Osteoblast (primary cell): ENCODE measurements at regions not wholly inside any gene's neighbourhood (a gene's known extent, or its start where the extent isn't known, plus 50 kb on each side); places are given as distances from the start of the nearest gene placed in this dataset.

Experiments used
- DNase-seq: peaks from one replicate; pipeline ENCODE4 v3.0.0; 2011; ENCODE audit warnings: low spot score, mixed read lengths; ENCODE audit not compliant: insufficient read length; ENCODE audit errors: missing footprints
- H2AFZ ChIP-seq: 2 replicates; pipeline ENCODE4 v1.6.0; 2011; ENCODE audit warnings: mild to moderate bottlenecking, low read length
- H3K27ac ChIP-seq: 2 replicates; pipeline ENCODE4 v1.5.1; 2011; ENCODE audit warnings: mild to moderate bottlenecking, low read depth, low read length, moderate library complexity
- H3K27me3 ChIP-seq: 2 replicates; pipeline ENCODE4 v1.6.0; 2012; ENCODE audit warnings: mild to moderate bottlenecking, control low read depth, inconsistent platforms, low read length, moderate library complexity; ENCODE audit not compliant: insufficient read depth
- H3K36me3 ChIP-seq: 2 replicates; pipeline ENCODE4 v1.5.1; 2011; ENCODE audit warnings: mild to moderate bottlenecking, low read length, control low read depth, moderate library complexity; ENCODE audit not compliant: insufficient read depth
- H3K4me1 ChIP-seq: 2 replicates; pipeline ENCODE4 v1.5.1; 2011; ENCODE audit warnings: mild to moderate bottlenecking, low read length, control low read depth, moderate library complexity; ENCODE audit not compliant: insufficient read depth
- H3K4me2 ChIP-seq: 2 replicates; pipeline ENCODE4 v1.6.0; 2011; ENCODE audit warnings: mild to moderate bottlenecking, low read length; ENCODE audit not compliant: insufficient read depth
- H3K4me3 ChIP-seq: fragments of 200-600 bp; sonication (generic); 3 replicates; pipeline ENCODE4 v1.5.1; 2012; ENCODE audit warnings: mild to moderate bottlenecking, low read length, inconsistent platforms; ENCODE audit not compliant: insufficient read depth
- H3K79me2 ChIP-seq: 2 replicates; pipeline ENCODE4 v1.6.0; 2012; ENCODE audit warnings: mild to moderate bottlenecking, low read length, control low read depth, inconsistent platforms; ENCODE audit not compliant: insufficient read depth
- H3K9me3 ChIP-seq: 2 replicates; pipeline ENCODE4 v1.5.1; 2011; ENCODE audit warnings: low read depth, low read length, control low read depth
- H4K20me1 ChIP-seq: 2 replicates; pipeline ENCODE4 v1.6.0; 2012; ENCODE audit warnings: mild to moderate bottlenecking, low read length, control low read depth; ENCODE audit not compliant: insufficient read depth
- TF ChIP-seq, protein P1 (sequence below): IDR thresholded peaks from 2 replicates; pipeline ENCODE4 v1.5.1; 2011; ENCODE audit warnings: mild to moderate bottlenecking, low read depth, low read length, moderate library complexity; ENCODE audit errors: extremely low read depth

DNA sequence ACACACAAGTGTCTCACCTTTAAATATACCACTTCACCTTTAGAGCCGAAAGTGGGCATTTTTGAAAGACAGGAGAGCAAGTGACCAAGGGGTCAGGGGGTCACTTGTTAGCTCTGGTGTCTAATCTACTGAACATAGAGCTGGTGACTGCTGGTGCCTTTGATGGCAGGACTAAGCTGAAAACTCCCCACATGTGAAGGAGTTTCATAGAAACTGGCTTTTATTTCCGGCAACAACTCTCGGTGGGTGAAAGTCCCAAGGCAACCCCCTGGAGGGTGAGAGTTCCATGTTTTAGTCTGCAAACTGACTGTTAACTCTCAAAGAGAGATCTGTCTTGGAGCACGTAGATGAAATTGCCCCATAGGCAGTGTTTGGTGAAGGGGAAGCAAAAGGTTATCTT, 466.9 kb downstream of the DMRTA1 start:
- Histone ChIP-seq H3K9me3 (no peaks in the 10 kb centered on the region), H3K79me2 (no peaks in the 10 kb centered on the region), H3K4me2 (no peak overlapping the region), H2AFZ (no peak overlapping the region), H4K20me1 (no peaks in the 10 kb centered on the region), H3K27ac (no peak overlapping the region), H3K4me1 (no peaks in the 10 kb centered on the region), H3K27me3 (no peaks in the 10 kb centered on the region), H3K36me3 (no peaks in the 10 kb centered on the region), H3K4me3 (no peak overlapping the region)
- TF ChIP-seq, protein P1, sequence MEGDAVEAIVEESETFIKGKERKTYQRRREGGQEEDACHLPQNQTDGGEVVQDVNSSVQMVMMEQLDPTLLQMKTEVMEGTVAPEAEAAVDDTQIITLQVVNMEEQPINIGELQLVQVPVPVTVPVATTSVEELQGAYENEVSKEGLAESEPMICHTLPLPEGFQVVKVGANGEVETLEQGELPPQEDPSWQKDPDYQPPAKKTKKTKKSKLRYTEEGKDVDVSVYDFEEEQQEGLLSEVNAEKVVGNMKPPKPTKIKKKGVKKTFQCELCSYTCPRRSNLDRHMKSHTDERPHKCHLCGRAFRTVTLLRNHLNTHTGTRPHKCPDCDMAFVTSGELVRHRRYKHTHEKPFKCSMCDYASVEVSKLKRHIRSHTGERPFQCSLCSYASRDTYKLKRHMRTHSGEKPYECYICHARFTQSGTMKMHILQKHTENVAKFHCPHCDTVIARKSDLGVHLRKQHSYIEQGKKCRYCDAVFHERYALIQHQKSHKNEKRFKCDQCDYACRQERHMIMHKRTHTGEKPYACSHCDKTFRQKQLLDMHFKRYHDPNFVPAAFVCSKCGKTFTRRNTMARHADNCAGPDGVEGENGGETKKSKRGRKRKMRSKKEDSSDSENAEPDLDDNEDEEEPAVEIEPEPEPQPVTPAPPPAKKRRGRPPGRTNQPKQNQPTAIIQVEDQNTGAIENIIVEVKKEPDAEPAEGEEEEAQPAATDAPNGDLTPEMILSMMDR: no peak
- no peak for DNase-seq

DNA sequence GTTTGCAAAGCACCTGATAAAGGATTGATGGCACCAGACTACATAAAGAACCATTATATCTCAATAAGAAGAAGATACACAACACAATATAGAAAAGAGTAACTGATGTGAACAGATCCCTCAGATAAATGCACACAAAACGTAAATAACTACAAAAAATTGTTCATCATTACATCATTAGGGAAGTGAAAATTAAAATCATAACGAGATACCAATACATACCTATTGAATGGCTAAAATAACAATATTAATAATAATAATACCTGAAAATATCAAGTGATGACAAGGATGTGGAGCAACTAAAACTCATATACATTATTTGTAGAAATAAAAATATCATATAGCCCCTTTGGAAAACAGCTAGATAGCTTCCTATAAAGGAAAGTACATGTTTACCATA, 469.5 kb downstream of the DMRTA1 start:
- Histone ChIP-seq H3K27ac (no peak overlapping the region), H3K27me3 (no peaks in the 10 kb centered on the region), H2AFZ (no peak overlapping the region), H3K4me1 (no peaks in the 10 kb centered on the region), H3K4me3 (no peak overlapping the region), H4K20me1 (no peaks in the 10 kb centered on the region), H3K36me3 (no peaks in the 10 kb centered on the region), H3K4me2 (no peak overlapping the region), H3K9me3 (no peaks in the 10 kb centered on the region), H3K79me2 (no peaks in the 10 kb centered on the region)
- TF ChIP-seq, protein P1: no peak
- DNase-seq: no peak

DNA sequence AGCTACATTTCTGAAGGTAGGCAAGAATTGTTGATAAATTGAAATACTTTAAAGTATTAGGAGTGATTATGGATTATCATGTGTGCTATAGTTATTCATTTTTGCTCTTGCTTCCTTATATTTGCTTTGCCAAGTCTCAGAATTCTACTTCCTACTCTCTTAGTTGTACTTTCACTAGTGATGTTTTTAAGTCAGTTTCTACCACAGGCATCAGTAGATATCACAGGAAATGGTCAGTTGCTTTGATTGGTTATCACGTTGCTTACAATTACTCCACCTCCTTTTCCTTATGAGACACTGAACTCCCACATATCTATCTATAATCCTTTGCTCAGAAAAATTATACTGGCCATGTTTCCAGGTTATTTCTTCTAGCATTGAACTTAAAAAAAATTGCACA, 472.8 kb downstream of the DMRTA1 start:
- Histone ChIP-seq H3K4me1 (no peaks in the 10 kb centered on the region), H3K27ac (no peak overlapping the region), H3K27me3 (no peaks in the 10 kb centered on the region), H3K79me2 (no peaks in the 10 kb centered on the region), H3K4me3 (no peak overlapping the region), H3K9me3 (no peaks in the 10 kb centered on the region), H4K20me1 (no peaks in the 10 kb centered on the region), H3K4me2 (no peak overlapping the region), H2AFZ (no peak overlapping the region), H3K36me3 (no peaks in the 10 kb centered on the region)
- DNase-seq: no peak
- TF ChIP-seq, protein P1: no peak

DNA sequence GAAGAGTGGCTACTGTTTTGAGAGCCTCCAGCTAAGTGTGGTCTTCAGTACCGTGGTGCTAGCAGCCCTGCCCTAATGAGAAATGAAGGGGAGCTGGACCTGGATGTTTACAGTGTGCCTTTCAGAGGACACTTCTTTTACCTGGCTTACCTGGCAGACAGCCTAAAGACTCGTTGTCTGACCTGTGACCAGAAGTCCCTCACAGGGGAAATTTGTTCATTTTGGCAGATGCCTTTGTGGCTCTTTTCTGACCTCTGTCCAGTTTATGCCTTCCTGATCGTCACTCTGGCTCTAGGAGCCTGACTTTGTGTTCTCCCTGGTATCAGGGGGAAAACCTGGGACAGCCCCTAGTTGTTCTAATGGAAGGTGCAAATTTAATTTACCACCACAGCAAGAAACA, 475.1 kb downstream of the DMRTA1 start:
- Histone ChIP-seq H3K36me3 (no peaks in the 10 kb centered on the region), H3K4me3 (no peak overlapping the region), H2AFZ (no peak overlapping the region), H3K27me3 (no peaks in the 10 kb centered on the region), H3K79me2 (no peaks in the 10 kb centered on the region), H3K4me1 (no peaks in the 10 kb centered on the region), H4K20me1 (no peaks in the 10 kb centered on the region), H3K4me2 (no peak overlapping the region), H3K9me3 (no peaks in the 10 kb centered on the region), H3K27ac (no peak overlapping the region)
- TF ChIP-seq, protein P1: no peak
- no peak for DNase-seq
